ENCODE measurements at regions not wholly inside any gene's neighbourhood (a gene's known extent, or its start where the extent isn't known, plus 50 kb on each side); places are given as distances from the start of the nearest gene placed in this dataset.

DNA sequence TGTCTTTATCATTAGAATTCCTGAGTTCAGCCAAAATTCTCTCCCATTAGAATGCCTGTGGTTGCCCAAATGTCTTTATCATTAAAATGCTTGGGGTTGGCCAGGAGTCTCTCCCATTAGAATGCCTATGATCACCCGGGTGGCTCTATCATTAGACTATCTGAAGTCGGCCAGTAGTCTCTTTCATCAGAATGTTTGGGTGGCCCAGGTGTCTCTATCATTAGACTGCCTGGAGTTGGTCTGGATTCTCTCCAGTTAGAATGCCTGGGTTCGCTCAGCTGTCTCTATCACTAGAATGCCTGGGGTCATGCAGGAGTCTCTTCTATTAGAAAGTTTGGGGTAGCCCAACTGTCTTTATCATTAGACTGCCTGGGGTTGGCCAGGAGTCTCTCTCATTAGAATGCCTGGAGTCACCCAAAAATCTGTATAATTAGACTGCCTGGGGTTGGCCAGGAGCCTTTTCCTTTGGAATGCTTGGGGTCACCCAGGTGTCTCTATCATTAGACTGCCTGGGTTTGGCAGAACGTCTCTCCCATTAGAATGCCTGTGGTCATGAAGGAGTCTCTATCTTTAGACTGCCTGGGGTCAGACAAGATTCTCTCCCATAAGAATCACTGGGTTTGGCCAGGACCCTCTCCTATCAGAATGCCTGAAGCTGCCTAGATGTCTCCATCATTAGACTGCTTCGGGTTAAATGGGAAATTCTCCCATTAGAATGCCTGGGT, 1478.3 kb downstream of the UQCRFS1 start:
- TF ChIP-seq, protein P1, sequence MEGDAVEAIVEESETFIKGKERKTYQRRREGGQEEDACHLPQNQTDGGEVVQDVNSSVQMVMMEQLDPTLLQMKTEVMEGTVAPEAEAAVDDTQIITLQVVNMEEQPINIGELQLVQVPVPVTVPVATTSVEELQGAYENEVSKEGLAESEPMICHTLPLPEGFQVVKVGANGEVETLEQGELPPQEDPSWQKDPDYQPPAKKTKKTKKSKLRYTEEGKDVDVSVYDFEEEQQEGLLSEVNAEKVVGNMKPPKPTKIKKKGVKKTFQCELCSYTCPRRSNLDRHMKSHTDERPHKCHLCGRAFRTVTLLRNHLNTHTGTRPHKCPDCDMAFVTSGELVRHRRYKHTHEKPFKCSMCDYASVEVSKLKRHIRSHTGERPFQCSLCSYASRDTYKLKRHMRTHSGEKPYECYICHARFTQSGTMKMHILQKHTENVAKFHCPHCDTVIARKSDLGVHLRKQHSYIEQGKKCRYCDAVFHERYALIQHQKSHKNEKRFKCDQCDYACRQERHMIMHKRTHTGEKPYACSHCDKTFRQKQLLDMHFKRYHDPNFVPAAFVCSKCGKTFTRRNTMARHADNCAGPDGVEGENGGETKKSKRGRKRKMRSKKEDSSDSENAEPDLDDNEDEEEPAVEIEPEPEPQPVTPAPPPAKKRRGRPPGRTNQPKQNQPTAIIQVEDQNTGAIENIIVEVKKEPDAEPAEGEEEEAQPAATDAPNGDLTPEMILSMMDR (IDR thresholded peaks at IDR 0.05; ENCODE audit: low read depth, low read length), result no peak
- no peak for TF ChIP-seq POLR2A (IDR thresholded peaks at IDR 0.05; ENCODE audit: extremely low read depth, insufficient read length)
- no peak for TF ChIP-seq MAX (IDR thresholded peaks at IDR 0.05; ENCODE audit: low read depth, low read length)
- TF ChIP-seq MYC (IDR thresholded peaks at IDR 0.05; ENCODE audit: low read depth, low read length), result no peak
